ENCODE measurements at regions not wholly inside any gene's neighbourhood (a gene's known extent, or its start where the extent isn't known, plus 50 kb on each side); places are given as distances from the start of the nearest gene placed in this dataset.

DNA sequence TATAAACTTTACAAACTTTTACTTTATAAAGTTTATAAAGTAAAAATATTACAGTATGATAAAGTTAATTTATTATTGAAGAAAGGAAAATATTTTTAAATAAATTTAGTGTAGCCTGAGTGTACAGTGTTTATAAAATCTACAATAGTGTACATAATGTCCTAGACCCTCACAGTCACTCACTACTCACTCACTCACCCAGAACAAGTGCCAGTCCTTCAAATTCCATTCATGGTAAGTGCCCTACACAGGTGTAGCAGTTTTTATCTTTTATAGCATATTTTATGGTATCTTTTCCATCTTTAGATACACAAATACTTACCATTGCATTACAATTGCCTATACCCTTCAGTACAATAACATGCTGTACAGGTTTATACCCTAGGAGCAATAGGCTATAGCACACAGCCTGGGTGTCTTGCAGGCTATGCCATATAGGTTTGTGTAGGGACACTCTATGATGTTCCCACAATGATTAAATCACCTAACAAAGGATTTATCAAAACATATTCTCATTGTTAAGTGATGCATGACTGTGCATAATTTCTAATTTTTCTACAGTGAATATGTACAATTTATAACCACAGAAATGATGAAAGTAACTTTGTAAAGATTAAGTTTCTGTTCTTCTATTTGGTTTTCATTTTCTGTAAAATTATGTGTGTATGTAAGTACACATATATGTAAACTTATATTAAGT, 98.0 kb downstream of the SPRY2 start:
- TF ChIP-seq CTCF (conservative IDR thresholded peaks at IDR 0.05; ENCODE audit: low read depth, low read length) (no peak), EZH2 (IDR thresholded peaks at IDR 0.05; ENCODE audit: borderline replicate concordance, low read depth, low read length, poor library complexity, severe bottlenecking) (no peak)
